NCI-H2196 treated with DMSO at 0.1 percent for 48 hours (cell line): ENCODE measurements at regions not wholly inside any gene's neighbourhood (a gene's known extent, or its start where the extent isn't known, plus 50 kb on each side); places are given as distances from the start of the nearest gene placed in this dataset.

Experiments
- DNase-seq: peaks from one replicate; lab custom pipeline; 2025; ENCODE audit not compliant: unreplicated experiment; lab: John Stamatoyannopoulos, UW

DNA sequence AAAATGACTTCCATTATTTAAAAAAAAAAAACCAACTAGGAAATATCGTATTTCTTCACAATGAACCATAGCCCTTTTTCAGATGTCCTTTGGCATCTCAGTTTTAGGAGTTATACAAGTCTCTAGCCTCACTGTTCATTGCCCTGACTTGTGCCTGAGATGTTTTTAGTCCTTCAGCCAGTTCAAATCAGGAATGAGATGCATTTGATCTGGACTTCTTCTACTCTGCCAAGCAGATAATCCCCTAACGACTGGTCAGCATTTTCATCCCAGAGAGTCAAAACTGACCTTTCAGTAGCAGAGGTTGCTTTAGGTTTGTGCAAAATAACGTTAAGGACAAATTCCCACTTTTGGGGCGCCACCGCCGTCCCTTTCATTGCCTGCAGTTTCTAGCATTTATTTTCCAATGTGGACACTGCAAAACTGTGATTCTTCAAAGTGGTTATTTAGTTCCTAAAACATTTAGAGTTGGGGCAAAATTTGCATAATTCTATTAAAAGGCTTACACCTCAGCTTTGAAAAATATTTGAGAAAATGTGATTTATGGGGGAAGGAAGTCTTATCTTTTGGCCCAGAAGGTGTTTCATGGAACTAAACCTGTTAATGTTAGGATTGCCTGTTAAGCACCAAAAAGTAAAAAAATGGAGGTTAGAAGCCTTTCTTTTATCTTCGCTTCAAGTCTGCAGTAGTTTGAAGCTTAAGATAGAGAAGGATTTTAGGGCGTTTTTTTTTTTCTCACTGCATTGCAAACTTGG is 152.0 kb upstream of the SGK1 start:
- no peak for DNase-seq

DNA sequence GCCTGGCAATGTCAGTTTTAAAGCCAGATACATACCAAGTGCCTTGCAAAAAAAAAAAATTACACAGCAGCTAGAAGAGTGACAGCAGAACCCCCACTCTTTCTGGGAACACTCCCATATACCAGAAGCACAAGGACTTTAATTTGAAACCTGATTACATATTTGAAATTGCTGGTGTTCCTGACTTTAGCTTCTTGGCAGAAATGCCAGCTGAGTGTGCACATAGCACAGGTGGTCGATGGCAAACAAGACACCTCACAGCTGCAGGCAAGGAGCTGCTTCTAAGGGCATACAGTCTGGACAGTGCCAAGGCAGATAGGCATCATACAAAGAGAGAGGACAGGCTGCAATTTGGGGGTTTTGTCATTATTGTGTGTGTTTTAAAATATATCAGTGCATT is 150.7 kb upstream of the SGK1 start:
- no peak for DNase-seq

DNA sequence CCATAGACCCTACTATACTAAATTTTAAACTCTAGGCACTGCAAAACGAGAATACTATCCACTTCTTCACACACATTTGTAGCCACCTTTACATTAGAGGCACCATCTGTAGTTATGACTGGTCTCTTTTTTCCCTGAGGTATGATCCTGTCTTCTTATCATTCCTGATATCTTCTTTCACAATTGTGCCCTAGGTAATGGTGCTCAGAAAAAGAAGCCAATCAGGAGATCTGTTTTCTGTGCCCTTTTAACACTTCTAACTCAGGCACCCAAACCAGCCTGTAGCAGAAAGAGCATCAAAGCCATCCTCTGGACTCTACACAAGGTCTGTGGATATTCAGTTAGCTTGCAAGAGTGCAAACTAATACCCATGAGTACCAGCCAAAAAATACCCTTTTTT is 149.7 kb upstream of the SGK1 start:
- no peak for DNase-seq

GRCh38 chr6:134466771-134467525 is 149.0 kb upstream of the SGK1 start:
- DNase-seq: peak; percentile 31

GRCh38 chr6:134464690-134465411 is 146.9 kb upstream of the SGK1 start:
- DNase-seq: no peak

DNA sequence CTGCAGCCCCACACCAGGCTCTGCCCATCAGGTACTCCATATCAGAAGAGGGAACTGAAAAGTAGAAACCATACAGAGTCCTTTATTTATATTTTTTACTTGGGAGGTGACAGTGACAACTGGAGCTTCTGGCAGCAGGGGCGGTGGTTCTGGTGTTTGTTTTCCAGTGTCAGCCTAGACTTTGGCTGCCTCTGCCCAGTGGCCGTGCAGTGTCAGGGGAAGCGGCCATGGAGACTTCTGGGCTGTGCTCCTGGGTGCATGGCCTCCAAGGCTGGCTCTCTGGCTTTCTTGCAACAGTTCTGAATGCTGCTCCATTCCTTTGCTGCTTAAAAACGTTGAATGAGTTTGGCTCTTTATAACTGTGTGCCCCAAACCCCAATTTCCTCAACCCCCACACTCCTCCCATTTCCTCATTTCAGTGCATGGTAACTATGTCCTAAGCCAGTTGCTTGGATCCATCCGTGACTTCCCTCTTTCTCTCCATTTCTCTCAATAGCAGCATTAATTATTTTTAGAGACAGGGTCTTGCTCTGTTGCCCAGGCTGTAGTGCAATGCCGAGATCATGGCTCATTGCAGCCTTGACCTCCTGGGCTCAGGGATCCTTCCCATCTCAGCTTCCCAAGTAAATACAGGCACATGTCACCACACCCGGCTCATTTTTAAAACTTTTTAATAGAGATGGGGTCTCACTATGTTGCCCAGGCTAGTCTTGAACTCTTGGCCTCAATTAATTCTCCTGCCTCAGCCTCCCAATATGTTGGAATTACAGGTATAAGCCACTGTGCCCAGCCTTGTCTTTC is 141.1 kb upstream of the SGK1 start:
- no peak for DNase-seq

DNA sequence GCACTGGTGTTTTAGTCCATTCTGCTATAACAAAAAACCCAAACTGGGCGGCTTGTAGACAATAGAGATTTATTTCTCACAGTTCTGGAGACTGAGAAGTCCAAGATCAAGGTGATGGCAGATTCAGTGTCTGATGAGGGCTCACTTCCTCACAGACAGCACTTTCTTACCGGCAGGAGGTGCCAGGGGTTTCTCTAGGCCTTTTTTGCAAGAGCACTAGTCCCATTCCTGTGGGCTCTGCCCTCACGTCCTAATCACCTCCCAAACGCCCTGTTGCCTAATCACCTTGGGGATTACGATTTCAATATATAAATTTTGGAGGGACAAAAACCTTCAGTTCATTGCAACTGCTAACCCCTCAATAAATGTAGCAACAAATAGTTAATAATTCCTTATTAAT is 140.0 kb upstream of the SGK1 start:
- no peak for DNase-seq

GRCh38 chr6:134456226-134456625 is 138.3 kb upstream of the SGK1 start:
- no peak for DNase-seq

DNA sequence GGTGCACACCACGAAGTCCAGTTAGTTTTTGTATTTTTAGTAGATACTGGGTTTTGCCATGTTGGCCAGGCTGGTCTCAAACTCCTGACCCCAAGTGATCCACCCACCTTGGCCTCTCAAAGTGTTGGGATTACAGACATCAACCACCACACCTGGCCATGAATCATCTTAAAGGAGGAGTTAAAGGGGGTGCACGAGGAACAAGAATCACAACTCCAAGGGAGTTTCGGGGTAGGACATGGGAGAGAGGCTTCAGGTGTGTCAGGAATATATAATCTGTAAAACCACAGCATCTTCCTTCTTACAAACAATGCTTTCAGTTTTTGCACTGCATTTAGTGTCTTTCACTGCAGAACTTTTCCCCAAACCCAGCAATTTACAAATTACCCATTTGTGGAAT is 137.4 kb upstream of the SGK1 start:
- no peak for DNase-seq

DNA sequence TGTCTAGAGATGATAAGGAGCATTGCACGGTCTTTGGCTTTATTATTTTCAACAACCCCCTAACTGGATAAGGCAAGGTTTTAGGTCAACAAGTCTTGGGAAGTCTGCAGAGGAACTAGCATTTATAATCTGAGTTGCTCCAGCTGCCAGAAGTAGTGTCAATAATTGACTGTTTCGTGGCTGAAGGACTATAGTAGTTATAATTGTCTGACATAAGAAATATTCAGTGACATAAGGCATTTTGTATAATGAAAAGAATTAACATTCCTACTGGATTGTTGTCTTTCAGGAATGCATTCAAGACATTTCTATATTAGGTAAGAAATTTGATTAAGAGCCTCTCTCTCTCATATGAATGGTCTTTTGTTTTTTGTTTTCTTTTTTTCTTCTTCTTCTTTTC is 136.9 kb upstream of the SGK1 start:
- no peak for DNase-seq

DNA sequence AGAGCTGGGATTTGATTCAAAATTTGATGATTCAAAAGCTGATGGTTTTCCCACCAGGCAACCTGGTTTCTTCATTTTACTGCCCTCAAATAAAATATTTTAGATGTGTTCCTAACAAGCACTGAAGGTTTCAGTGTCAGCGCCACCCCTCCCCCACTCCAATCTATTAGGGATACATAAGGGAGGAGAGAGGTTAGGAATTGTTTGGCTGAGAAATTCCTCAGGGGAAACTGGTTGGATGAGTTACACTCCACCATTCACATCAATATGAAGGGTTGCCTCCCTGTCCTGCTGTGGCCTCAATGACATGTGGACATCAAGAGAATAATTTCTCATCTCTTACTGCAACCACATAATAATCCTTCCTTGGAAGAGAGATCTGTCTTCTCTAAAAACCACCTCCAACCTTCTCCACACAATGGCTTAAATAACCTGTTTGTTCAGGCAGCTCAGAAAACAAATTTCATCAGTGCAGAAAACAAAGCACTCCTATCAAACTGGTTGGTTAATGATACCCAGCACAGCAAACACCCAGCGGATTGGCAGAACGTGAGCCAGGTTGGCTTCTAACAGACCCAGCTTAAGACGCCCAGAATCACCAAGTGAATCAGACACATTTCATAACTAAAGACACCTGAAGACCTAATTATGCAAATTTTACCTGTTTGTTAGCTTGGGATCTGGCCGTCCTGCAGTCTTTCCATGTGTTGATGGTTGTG is 136.0 kb upstream of the SGK1 start:
- DNase-seq: peak; percentile 31

GRCh38 chr6:134452906-134453305 is 135.0 kb upstream of the SGK1 start:
- no peak for DNase-seq

GRCh38 chr6:134451529-134451928 is 133.6 kb upstream of the SGK1 start:
- no peak for DNase-seq

GRCh38 chr6:134449781-134450180 is 131.9 kb upstream of the SGK1 start:
- DNase-seq: no peak

- no peak for DNase-seq
These were observed 131.1 kb upstream of the SGK1 start for GRCh38 chr6:134449004-134449403.

DNA sequence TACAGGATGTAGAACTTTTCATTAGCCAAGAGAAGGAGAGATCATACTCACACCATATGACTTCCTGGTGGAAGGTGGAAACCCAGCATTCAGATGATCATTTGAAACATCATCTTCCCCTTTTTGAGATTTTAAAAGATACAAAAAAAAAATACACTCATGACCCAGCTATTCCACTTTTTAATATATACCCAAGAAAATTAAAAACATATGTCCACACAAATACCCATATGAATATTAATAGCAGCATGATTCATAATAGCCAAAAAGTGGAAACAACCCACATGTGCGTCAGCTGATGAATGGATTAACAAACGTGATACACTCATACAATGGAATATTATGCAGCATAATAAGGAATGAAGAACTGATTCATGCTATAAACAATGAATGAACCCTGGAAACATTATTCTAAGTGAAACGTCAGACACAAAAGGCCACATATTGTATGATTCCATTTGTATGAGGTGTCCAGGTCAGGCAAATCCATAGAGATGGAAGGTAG is 130.0 kb upstream of the SGK1 start:
- DNase-seq: no peak

DNA sequence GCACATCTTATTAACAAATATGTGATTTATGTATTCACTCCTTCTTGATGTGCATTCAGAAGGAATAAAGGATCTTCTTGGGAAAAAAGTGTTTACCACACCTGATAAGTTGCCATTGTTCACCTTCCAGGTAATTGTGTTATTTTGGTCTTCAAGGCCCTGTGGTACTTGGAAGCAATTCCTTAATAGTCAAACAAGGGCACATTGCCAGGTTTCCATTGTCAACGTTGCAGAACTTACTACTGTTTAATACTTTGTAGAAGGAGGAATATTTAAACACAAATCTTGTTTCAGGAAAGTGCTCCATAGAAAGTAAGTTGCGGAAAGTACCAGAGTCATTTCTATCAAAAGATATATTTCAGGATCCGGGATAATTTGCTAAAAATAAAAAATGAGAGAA is 129.5 kb upstream of the SGK1 start:
- DNase-seq: no peak

GRCh38 chr6:134446896-134447295 is 129.0 kb upstream of the SGK1 start:
- no peak for DNase-seq

- DNase-seq: no peak
These were observed 128.4 kb upstream of the SGK1 start for GRCh38 chr6:134446218-134446848.

DNA sequence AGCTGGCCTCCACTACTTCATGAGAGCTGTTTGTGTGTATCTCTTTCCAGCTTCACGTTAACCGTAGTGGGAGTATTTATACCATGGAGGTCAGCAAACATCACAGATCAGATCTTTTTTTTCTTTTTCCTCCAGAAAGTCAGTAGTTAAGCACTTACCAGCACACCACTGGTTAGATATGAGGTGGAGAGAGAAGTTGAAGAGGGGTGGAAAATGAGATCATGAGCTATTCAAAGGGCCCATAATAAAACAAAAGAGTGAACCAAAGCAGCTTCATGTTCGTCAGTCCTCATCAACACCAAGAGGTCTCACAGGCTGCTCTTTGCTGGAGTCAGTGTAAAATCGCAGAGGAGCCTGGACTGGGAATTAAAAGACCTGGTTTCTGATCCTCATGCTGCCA is 125.1 kb upstream of the SGK1 start:
- DNase-seq: no peak
